GM20000 (cell line): ENCODE measurements at regions not wholly inside any gene's neighbourhood (a gene's known extent, or its start where the extent isn't known, plus 50 kb on each side); places are given as distances from the start of the nearest gene placed in this dataset.
A peak's percentile ranks its signal among the peaks of the same experiment; 100 is the strongest.

Source experiments
- DNase-seq: peaks from one replicate; pipeline ENCODE4 v3.0.0; 2012; ENCODE audit warnings: low spot score
- TF ChIP-seq, protein P1 (sequence below): IDR thresholded peaks from 2 replicates; pipeline ENCODE4 v1.5.1; 2012; ENCODE audit warnings: mild to moderate bottlenecking, control low read depth; ENCODE audit errors: extremely low read depth, missing control alignments

DNA sequence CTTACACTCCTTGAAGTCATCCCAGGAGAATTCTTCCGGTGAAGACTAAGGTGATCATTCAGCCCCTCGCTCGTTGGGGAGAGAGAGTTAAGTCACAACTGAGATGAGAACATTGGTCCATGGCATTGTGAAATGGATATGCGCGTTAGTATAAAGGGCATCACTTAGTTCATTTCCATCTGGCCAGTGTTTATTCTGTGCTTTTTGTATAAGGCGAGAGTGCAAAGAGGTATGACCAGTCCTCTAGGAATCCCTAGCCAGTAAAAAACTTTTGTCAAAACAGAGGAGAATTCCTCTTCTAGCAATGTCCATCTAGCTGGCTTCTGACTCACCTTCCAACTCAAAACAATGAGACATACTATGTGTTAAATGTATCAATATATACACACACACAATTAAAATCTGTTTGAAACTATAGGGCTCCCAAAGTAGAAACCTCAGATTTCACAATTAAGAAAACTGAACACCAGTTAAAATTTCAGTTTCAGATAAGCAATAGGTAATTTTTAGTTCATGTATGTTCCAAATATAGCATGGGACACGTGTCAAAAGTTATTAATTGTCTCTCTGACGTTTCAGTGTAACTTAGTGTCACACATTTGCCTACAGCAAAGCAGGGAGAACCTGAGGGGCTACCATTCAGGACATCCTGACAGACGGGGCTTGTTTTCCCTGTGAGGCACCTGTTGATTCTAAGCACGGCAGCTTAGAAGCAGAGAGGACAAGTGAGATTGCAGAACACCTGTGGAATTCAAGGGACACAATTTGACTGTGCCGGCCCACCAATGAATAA lies 158.9 kb downstream of the KLF6 start:
- TF ChIP-seq, protein P1, sequence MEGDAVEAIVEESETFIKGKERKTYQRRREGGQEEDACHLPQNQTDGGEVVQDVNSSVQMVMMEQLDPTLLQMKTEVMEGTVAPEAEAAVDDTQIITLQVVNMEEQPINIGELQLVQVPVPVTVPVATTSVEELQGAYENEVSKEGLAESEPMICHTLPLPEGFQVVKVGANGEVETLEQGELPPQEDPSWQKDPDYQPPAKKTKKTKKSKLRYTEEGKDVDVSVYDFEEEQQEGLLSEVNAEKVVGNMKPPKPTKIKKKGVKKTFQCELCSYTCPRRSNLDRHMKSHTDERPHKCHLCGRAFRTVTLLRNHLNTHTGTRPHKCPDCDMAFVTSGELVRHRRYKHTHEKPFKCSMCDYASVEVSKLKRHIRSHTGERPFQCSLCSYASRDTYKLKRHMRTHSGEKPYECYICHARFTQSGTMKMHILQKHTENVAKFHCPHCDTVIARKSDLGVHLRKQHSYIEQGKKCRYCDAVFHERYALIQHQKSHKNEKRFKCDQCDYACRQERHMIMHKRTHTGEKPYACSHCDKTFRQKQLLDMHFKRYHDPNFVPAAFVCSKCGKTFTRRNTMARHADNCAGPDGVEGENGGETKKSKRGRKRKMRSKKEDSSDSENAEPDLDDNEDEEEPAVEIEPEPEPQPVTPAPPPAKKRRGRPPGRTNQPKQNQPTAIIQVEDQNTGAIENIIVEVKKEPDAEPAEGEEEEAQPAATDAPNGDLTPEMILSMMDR, result no peak
- peak; percentile 23 for DNase-seq

DNA sequence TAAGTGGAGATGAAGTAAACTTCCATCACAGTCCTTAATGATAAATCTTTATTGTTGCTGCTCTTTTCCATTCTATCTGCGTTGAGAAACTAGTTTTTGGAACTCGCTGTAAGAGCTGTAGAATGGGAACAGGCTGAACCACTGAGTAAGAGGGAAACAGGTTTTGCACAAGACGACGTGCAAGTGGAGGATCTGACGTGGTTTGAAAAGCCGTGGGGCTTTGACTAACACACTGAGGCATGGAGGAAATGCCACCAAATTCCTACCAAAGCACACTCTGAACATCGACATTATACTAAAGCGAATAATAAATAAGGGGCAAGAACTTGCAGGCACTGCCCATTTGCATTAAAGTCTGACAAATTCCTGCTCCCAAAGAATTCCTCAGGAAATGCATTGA lies 160.6 kb downstream of the KLF6 start:
- TF ChIP-seq, protein P1, result no peak
- no peak for DNase-seq

DNA sequence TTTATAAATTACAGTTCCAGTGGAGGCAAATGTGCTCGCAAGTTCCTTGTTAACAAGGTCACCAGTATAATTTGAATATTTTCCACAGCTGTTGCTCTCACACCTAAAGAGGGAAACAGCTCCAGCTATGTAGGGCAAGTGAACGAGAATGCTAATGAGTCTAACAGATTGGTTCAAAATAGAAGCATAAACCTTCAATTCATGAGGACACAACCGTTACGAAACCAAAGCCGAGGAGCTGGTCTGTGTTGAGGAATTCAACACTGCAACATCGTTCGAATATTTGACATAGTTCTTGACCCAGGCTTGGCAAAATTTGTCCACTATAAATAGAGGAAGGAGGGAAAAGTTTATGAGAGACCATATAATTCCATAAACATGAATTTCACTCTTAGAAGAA lies 161.3 kb downstream of the KLF6 start:
- TF ChIP-seq, protein P1, result no peak

DNA sequence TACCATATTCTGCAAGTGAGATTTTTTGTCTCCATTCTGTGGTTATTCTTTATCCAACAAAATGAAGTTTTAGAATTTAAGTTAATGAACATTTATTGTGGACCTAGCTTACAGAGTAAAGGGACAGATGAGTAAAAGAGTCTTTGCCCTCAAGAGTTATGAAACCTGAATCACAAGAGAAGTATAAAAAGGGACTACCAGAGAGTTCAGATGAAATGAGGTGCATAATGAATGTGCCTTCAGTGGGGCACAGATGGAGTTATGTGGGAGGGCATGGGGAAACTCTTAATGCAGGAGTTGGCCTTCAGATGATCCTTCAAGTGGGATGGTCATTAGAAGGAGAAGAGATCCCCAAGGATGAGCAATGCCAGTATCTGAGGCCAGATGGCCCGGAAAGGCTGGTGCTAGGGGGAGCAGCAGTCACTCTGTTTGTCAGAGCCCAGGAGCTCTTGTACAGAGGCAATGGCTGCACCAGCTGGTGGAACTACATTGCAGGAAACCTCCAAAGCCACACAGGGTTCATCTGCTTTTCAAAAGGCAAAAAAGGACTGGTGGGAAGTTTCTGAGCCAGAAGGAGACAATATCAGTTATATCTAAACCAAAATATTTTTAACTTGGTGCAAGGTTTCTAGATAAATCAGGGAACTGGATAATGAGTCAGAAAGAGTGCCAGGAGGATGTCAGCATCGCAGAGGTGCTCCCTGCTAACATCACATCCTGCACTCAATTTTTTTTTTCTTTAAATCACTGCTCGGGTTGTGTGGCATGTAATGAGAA lies 162.0 kb downstream of the KLF6 start:
- no peak for DNase-seq
- TF ChIP-seq, protein P1, result no peak

More for the DNA sequence above, 161.3 kb downstream of the KLF6 start:
- peak; percentile 12 for DNase-seq

DNA sequence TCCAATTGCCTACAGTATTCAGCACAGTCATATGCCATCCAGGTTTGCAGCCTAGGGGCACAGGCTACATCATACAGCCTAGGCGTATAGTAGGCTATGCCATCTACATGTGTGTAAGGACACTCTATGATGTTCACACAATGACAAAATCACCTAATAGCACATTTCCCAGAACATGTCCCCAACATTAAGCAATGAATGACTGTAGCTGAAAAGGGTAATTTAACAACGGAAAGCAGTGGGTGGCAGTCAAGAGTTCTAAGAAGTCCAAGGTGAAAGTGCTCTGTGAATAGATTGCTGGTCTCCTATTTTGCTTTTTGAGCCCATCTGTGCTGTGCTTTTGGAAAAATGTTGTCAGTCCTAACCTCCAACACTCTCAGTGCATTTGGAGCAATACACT lies 162.6 kb downstream of the KLF6 start:
- TF ChIP-seq, protein P1, result no peak
- no peak for DNase-seq

DNA sequence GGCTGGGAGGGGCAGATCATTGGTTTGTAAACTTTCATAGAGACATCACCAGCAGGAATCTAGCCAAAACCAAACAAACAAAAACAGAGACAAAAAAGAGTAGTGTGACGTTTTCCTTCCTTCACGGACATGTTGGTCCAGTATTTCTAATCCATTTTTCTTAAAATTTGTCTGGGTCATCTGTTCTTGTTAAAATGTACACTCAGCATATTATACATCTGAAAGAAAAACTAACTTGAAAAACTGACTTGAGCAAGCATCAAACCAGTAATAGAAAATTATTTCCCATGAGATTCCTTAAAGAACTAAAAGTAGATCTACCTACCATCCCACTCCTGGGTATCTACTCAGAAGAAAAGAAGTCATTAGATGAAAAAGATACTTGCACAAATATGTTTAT lies 164.2 kb downstream of the KLF6 start:
- DNase-seq, result no peak
- TF ChIP-seq, protein P1, result no peak

DNA sequence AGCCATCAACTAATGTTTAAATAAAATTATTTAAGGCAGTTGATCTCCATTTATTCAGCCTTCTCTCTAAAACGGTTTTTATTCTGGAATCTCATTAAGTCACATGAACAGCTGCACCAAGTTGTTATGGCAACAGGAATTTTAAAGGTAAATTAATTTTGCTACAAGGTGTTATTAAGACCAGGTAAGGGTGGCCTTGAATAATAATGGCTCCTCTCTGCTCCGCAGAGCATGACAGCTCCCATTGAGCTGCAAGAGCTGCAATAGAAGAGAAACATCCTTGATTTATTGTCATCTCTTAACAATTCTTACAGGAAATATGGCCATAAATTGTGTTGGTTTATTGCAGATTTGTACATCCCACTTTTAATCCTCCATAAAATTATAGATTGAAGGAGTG lies 165.8 kb downstream of the KLF6 start:
- no peak for DNase-seq

More for the DNA sequence above, 165.8 kb downstream of the KLF6 start:
- TF ChIP-seq, protein P1, result no peak
